Spleen (tissue), 7 donors: ENCODE measurements at regions not wholly inside any gene's neighbourhood (a gene's known extent, or its start where the extent isn't known, plus 50 kb on each side); places are given as distances from the start of the nearest gene placed in this dataset.

Experiments used
- POLR2A ChIP-seq, 3 donors: fragments of 450-650 bp; IDR thresholded peaks; one replicate each; pipeline ENCODE4 v1.5.1; 2017; ENCODE audit warnings: antibody characterized with exemption in 3 of 3, mild to moderate bottlenecking in 1 of 3
- POLR2AphosphoS5 ChIP-seq, 3 donors: sonication (generic); formaldehyde crosslinking; IDR thresholded peaks; one replicate each; pipeline ENCODE4 v1.5.1; 2017; ENCODE audit warnings: antibody characterized with exemption in 3 of 3
- TF ChIP-seq, protein P1 (sequence below), 11 experiments: fragments of 200-600 bp in 7 of 11; fragments of 450-650 bp in 4 of 11; sonication (generic) in 4 of 11; IDR thresholded peaks in 8 of 11; conservative IDR thresholded peaks in 3 of 11; 1 replicate in 7 of 11; 2 replicates in 4 of 11; pipeline versions ENCODE4 v1.4.0 to v1.8.0; 2016 to 2021; ENCODE audit warnings: antibody characterized with exemption in 11 of 11, inconsistent platforms in 4 of 11, mild to moderate bottlenecking in 1 of 11
- donor health status: DM: no; HTN: no; CAD: no; lungs with moderate emphysema.
- donor health status: DM: no; HTN: no; CAD: no.
- donor health status: DM: no; HTN: no; CAD: no.

DNA sequence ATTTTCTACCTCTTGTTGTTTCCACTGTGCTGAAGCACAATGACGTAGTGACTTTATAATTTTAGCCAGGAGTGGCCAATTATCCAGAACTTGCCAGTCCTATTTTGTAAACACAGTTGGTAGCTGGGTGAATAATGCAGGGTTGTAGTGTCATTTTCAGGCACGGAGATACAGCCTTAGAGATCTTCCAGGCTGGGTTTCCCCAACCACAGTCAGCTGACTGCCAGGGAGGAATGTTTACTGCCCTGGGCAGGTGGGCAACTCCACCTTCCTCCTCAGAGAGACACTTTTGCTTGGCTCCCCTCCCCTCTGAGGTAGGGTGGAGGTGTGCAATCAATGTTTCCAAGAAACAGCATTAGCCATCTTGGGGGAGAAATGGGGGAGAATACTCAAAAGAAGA, 228.1 kb upstream of the NR4A3 start:
- TF ChIP-seq POLR2AphosphoS5 (IDR thresholded peaks at IDR 0.05) = no peak
- TF ChIP-seq, protein P1, sequence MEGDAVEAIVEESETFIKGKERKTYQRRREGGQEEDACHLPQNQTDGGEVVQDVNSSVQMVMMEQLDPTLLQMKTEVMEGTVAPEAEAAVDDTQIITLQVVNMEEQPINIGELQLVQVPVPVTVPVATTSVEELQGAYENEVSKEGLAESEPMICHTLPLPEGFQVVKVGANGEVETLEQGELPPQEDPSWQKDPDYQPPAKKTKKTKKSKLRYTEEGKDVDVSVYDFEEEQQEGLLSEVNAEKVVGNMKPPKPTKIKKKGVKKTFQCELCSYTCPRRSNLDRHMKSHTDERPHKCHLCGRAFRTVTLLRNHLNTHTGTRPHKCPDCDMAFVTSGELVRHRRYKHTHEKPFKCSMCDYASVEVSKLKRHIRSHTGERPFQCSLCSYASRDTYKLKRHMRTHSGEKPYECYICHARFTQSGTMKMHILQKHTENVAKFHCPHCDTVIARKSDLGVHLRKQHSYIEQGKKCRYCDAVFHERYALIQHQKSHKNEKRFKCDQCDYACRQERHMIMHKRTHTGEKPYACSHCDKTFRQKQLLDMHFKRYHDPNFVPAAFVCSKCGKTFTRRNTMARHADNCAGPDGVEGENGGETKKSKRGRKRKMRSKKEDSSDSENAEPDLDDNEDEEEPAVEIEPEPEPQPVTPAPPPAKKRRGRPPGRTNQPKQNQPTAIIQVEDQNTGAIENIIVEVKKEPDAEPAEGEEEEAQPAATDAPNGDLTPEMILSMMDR (IDR thresholded peaks at IDR 0.05 in 8 of 11, conservative IDR thresholded peaks at IDR 0.05 in 3 of 11) = no peak
- no peak for TF ChIP-seq POLR2A (IDR thresholded peaks at IDR 0.05)
